HPDE6-E6E7 (cell line): ENCODE measurements at regions not wholly inside any gene's neighbourhood (a gene's known extent, or its start where the extent isn't known, plus 50 kb on each side); places are given as distances from the start of the nearest gene placed in this dataset.

Source experiments
- DNase-seq: peaks from one replicate; pipeline ENCODE4 v3.0.0; 2011; ENCODE audit warnings: missing footprints; ENCODE audit errors: extremely low spot score

- no peak for DNase-seq
Measured at GRCh38 chr5:168106008-168106761, 185.3 kb upstream of the WWC1 start.

- DNase-seq: no peak
Measured at GRCh38 chr5:168109441-168109840, 182.0 kb upstream of the WWC1 start.

- DNase-seq: no peak
Measured at GRCh38 chr5:168110384-168110783, 181.1 kb upstream of the WWC1 start.

- DNase-seq: no peak
Measured at GRCh38 chr5:168110870-168111832, 180.3 kb upstream of the WWC1 start.

- peak; percentile 41 for DNase-seq
Measured at GRCh38 chr5:168114444-168115017, 176.9 kb upstream of the WWC1 start.

- no peak for DNase-seq
Measured at GRCh38 chr5:168117469-168117868, 174.0 kb upstream of the WWC1 start.

- DNase-seq: no peak
Measured at GRCh38 chr5:168118042-168118668, 173.3 kb upstream of the WWC1 start.

- no peak for DNase-seq
Measured at GRCh38 chr5:168120401-168121137, 170.9 kb upstream of the WWC1 start.

GRCh38 chr5:168121138-168121494 is 170.3 kb upstream of the WWC1 start:
- no peak for DNase-seq

GRCh38 chr5:168123631-168124528 is 167.6 kb upstream of the WWC1 start:
- no peak for DNase-seq

- DNase-seq: no peak
Measured at GRCh38 chr5:168125445-168126199, 165.8 kb upstream of the WWC1 start.

- no peak for DNase-seq
Measured at GRCh38 chr5:168126606-168127005, 164.8 kb upstream of the WWC1 start.

GRCh38 chr5:168128111-168128510 is 163.3 kb upstream of the WWC1 start:
- no peak for DNase-seq

GRCh38 chr5:168128557-168128956 is 162.9 kb upstream of the WWC1 start:
- no peak for DNase-seq

GRCh38 chr5:168131519-168131918 is 159.9 kb upstream of the WWC1 start:
- no peak for DNase-seq

- no peak for DNase-seq
Measured at GRCh38 chr5:168132241-168132641, 159.2 kb upstream of the WWC1 start.

- DNase-seq: no peak
Measured at GRCh38 chr5:168135897-168136296, 155.5 kb upstream of the WWC1 start.

GRCh38 chr5:168136340-168136739 is 155.1 kb upstream of the WWC1 start:
- no peak for DNase-seq

GRCh38 chr5:168137265-168137664 is 154.2 kb upstream of the WWC1 start:
- no peak for DNase-seq

GRCh38 chr5:168140241-168140640 is 151.2 kb upstream of the WWC1 start:
- DNase-seq: no peak
